ENCODE measurements at regions not wholly inside any gene's neighbourhood (a gene's known extent, or its start where the extent isn't known, plus 50 kb on each side); places are given as distances from the start of the nearest gene placed in this dataset.

DNA sequence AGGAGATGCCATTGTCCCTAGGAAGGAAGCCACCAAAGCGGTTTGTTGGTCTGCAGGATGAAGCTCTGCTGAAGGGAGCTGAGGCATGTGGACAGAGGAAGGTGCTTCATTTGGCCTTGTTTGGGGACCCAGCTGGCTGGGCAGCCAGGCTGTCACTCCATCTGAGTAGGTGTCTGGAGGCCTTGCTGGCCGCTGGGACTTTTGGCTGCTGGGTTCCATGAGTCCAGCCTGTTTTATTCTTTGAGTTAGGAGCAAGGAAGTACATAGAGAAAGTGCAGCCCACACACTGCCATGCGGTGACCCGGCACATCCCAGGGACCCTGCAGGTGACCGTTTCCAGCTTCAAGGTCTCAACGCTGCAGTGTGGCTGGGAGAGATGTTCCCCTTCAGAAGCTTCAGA is 251.2 kb upstream of the IRX4 start:
- no peak for TF ChIP-seq POLR2A (IDR thresholded peaks at IDR 0.05; ENCODE audit: low read length)
- TF ChIP-seq GATA1 (IDR thresholded peaks at IDR 0.05; ENCODE audit: low read depth, low read length): no peak
